ENCODE measurements at regions not wholly inside any gene's neighbourhood (a gene's known extent, or its start where the extent isn't known, plus 50 kb on each side); places are given as distances from the start of the nearest gene placed in this dataset.

DNA sequence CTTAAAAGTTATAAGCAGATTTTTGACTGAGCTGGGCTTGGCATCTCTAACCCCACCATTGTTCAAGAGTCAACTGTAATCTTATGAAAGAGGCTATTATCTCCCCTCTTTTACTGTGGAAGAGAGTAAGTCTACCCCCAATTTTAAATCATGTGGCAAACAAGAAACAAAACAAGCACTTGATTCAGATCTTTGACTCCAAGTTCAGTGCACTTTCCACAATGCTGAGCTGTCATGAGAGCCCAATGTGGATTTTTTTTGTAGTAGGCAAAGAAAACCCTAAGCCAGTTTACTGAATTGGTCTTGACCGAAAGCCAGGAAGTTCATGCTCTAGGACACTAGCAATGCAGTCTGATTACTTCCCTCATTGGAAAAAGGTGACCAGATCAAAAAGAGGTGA, 306.2 kb downstream of the GALC start:
- Histone ChIP-seq H3K36me3 (no peaks in the 10 kb centered on the region), H3K27me3 (no peaks in the 10 kb centered on the region), H3K4me3 (replicated peaks in 1 of 3) (no peak overlapping the region), H3K9me3 (no peaks in the 10 kb centered on the region), H3K4me1 (no peaks in the 10 kb centered on the region), H3K27ac (no peak overlapping the region)
- DNase-seq: no peak
- 50 to 56% methylated on average over 1 of the region's 1 CpG for WGBS, 2 donors
- TF ChIP-seq CTCF (IDR thresholded peaks at IDR 0.05) (no peak), POLR2A (IDR thresholded peaks at IDR 0.05) (no peak)
- intact Hi-C loops (cut with DNase I): no loop called here

GRCh38 chr14:87679866-87680265, 313.1 kb downstream of the GALC start:
- WGBS, 2 donors: 56 to 66% methylated on average over 3 of the region's 3 CpGs
- Histone ChIP-seq H3K36me3 (no peaks in the 10 kb centered on the region), H3K27ac (no peak overlapping the region), H3K4me3 (replicated peaks in 1 of 3) (no peak overlapping the region), H3K4me1 (no peaks in the 10 kb centered on the region), H3K27me3 (no peaks in the 10 kb centered on the region), H3K9me3 (no peaks in the 10 kb centered on the region)
- intact Hi-C loops (cut with DNase I): no loop called here
- DNase-seq: no peak
- TF ChIP-seq CTCF (IDR thresholded peaks at IDR 0.05) (no peak), POLR2A (IDR thresholded peaks at IDR 0.05) (no peak)

GRCh38 chr14:87678624-87679023, 314.4 kb downstream of the GALC start:
- Histone ChIP-seq H3K27me3 (no peaks in the 10 kb centered on the region), H3K36me3 (no peaks in the 10 kb centered on the region), H3K4me3 (replicated peaks in 1 of 3) (no peak overlapping the region), H3K9me3 (no peaks in the 10 kb centered on the region), H3K4me1 (no peaks in the 10 kb centered on the region), H3K27ac (no peak overlapping the region)
- intact Hi-C loops (cut with DNase I): no loop called here
- TF ChIP-seq CTCF (IDR thresholded peaks at IDR 0.05): no peak
- no peak for TF ChIP-seq POLR2A (IDR thresholded peaks at IDR 0.05)
- no peak for DNase-seq
- WGBS, 2 donors: 65 to 70% methylated on average over 4 of the region's 4 CpGs

DNA sequence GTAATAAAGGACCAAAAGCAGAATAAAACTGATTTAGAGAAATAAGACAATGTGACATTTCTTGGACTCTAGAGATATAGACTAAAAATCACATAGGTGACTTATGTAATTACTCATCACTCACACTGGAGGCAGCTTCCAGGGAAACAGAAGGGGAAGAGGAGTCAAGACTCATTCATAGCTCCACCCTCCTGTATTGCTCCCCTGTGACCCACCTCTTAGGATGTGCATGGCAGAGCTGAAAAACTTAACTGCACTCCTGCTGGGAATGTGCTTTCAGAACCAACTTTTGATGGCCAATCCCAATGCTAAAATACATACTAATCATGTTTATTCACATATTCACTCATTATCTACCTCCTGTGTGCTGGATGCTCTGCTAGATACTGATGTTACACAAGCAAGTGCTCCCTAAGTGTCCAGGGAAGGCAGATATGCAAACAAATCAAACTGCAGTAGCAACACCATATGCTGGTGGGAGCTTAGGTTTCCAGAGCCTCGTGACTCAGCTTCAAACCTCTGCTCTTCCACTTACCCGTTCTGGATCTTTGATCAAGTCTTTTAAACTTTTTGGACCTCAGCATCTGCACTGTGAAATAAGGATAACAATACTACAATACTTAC, 316.1 kb downstream of the GALC start:
- no peak for DNase-seq

DNA sequence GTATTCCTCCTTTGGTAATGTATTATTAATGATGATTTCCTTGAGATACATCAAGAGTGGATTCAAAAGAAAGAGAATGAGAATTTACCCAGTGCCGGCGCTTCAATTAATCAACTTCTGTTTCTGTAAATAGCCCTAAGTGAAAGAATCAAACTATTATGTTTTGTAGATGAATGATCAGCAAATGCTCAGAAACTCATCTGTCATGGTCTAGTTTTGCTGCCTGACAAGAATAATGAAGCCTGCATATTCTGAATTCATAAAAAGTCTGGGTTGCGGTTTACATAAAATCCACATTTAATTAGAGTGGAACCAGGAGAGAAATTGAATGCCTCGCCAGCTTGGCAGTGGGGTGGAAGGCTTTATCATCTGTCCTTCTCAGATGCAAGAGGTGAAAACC, 325.3 kb downstream of the GALC start:
- no peaks in the 10 kb centered on the region for H3K4me1 ChIP-seq
- no peaks in the 10 kb centered on the region for H3K36me3 ChIP-seq
- no peaks in the 10 kb centered on the region for H3K9me3 ChIP-seq
- H3K27me3 ChIP-seq: no peaks in the 10 kb centered on the region
- TF ChIP-seq POLR2A (IDR thresholded peaks at IDR 0.05): no peak
- no peak for TF ChIP-seq CTCF (IDR thresholded peaks at IDR 0.05)
- intact Hi-C loops (cut with DNase I): no loop called here
- H3K27ac ChIP-seq: no peak overlapping the region
- no peak for DNase-seq
- 83 to 87% methylated on average over 4 of the region's 4 CpGs for WGBS, 2 donors
- no peak overlapping the region for H3K4me3 ChIP-seq (replicated peaks in 1 of 3)

More for the DNA sequence above, 316.1 kb downstream of the GALC start:
- WGBS, 2 donors: 51 to 54% methylated on average over 2 of the region's 2 CpGs
- H3K9me3 ChIP-seq: no peaks in the 10 kb centered on the region
- intact Hi-C loops (cut with DNase I): no loop called here
- H3K27ac ChIP-seq: no peak overlapping the region
- H3K4me1 ChIP-seq: no peaks in the 10 kb centered on the region
- no peaks in the 10 kb centered on the region for H3K27me3 ChIP-seq
- TF ChIP-seq CTCF (IDR thresholded peaks at IDR 0.05): no peak
- no peak for TF ChIP-seq POLR2A (IDR thresholded peaks at IDR 0.05)
- no peaks in the 10 kb centered on the region for H3K36me3 ChIP-seq
- no peak overlapping the region for H3K4me3 ChIP-seq (replicated peaks in 1 of 3)

Measured in thyroid gland (tissue), 4 donors.